A673 (cell line): ENCODE measurements at regions not wholly inside any gene's neighbourhood (a gene's known extent, or its start where the extent isn't known, plus 50 kb on each side); places are given as distances from the start of the nearest gene placed in this dataset.

Experiments used
- BruUV-seq: library from RNA; stranded (reverse); fragments of 400-500 nt; replicated peaks from 2 replicates; lab custom pipeline; 2021; lab: Mats Ljungman, UMichigan
- CTCF ChIA-PET: fragments of 300-600 bp; sonication (Branson Sonifier 250); formaldehyde crosslinking; loops from one replicate; lab custom pipeline; 2022; ENCODE audit warnings: antibody characterized with exemption; lab: Charles Lee
- POLR2A ChIA-PET: fragments of 300-600 bp; sonication (Branson Sonifier 250); formaldehyde crosslinking; loops from one replicate; lab custom pipeline; 2022; ENCODE audit warnings: antibody characterized with exemption; ENCODE audit not compliant: low non-redundant PET; lab: Charles Lee
- DNase-seq: peaks from one replicate; pipeline ENCODE4 v3.0.0-alpha.2; 2015; ENCODE audit warnings: low spot score
- H3K27ac ChIP-seq: fragments of 200-600 bp; sonication (generic); 2 replicates; pipeline ENCODE4 v1.5.1; 2016; ENCODE audit warnings: mixed run types, low read depth, mild to moderate bottlenecking, mixed read lengths, antibody characterized with exemption, low read length; ENCODE audit not compliant: poor library complexity, severe bottlenecking
- H3K27me3 ChIP-seq: fragments of 200-600 bp; sonication (generic); replicated peaks from 2 replicates; pipeline ENCODE4 v1.6.1; 2017; ENCODE audit warnings: mixed run types, low read depth, mild to moderate bottlenecking, mixed read lengths, antibody characterized with exemption, low read length; ENCODE audit not compliant: insufficient read depth, poor library complexity
- H3K36me3 ChIP-seq: fragments of 200-600 bp; sonication (generic); 2 replicates; pipeline ENCODE4 v1.6.1; 2016; ENCODE audit warnings: mixed run types, mild to moderate bottlenecking, mixed read lengths, antibody characterized with exemption, low read length; ENCODE audit not compliant: insufficient read depth, poor library complexity, severe bottlenecking
- H3K4me1 ChIP-seq: fragments of 200-600 bp; sonication (generic); 2 replicates; pipeline ENCODE4 v1.6.1; 2017; ENCODE audit warnings: mixed run types, mild to moderate bottlenecking, mixed read lengths, antibody characterized with exemption, low read length; ENCODE audit not compliant: insufficient read depth, poor library complexity, severe bottlenecking
- H3K4me3 ChIP-seq: fragments of 200-600 bp; sonication (generic); 2 replicates; pipeline ENCODE4 v1.5.1; 2016; ENCODE audit warnings: low read depth, mixed run types, mild to moderate bottlenecking, mixed read lengths, low read length; ENCODE audit not compliant: poor library complexity, severe bottlenecking
- H3K9me3 ChIP-seq: fragments of 200-600 bp; sonication (generic); 2 replicates; pipeline ENCODE4 v1.6.1; 2016; ENCODE audit warnings: mixed run types, low read depth, mild to moderate bottlenecking, mixed read lengths, antibody characterized with exemption, low read length; ENCODE audit not compliant: poor library complexity, severe bottlenecking
- EZH2 ChIP-seq: fragments of 200-600 bp; sonication (generic); IDR thresholded peaks from 2 replicates; pipeline ENCODE4 v1.6.1; 2017; ENCODE audit warnings: borderline replicate concordance, low read depth, mild to moderate bottlenecking, mixed read lengths, antibody characterized with exemption, low read length; ENCODE audit not compliant: poor library complexity, severe bottlenecking
- intact Hi-C: fragments of 100-400 bp; cut with micrococcal nuclease; formaldehyde crosslinking; loops from one replicate; pipeline ENCODE4 v1.10.0; 2022; ENCODE audit not compliant: unreplicated experiment
- TF ChIP-seq, protein P1 (sequence below): fragments of 300-800, 200-600 bp; sonication (generic); conservative IDR thresholded peaks from 2 replicates; pipeline ENCODE4 v1.5.1; 2017; ENCODE audit warnings: low read depth, mild to moderate bottlenecking, antibody characterized with exemption, low read length, moderate library complexity, mixed read lengths

DNA sequence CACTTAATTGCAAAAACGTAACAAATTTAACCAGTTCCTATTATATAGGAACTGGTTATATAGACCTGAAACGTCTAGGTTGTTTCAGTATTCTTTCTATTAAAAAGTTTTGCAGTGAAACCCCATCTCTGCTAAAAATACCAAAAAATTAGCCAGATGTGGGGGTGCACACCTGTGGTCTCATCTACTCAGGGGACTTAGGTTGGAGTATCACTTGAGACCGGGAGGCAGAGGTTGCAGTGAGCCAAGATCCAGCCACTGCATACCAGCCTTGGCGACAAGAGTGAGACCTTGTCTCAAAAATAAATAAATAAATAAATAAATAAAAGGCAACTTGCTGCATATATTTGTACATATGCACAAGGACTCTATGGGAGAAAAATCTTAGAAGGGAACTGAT, 387.0 kb downstream of the TUSC7 start:
- Histone ChIP-seq H3K4me1 (no peaks in the 10 kb centered on the region), H3K9me3 (no peaks in the 10 kb centered on the region), H3K4me3 (no peak overlapping the region), H3K27ac (no peak overlapping the region), H3K36me3 (no peaks in the 10 kb centered on the region), H3K27me3 (no peaks in the 10 kb centered on the region)
- no TSS peak for BruUV-seq
- intact Hi-C loops: no loop called here
- ChIA-PET POLR2A (no interaction called here), CTCF (no interaction called here)
- DNase-seq: no peak
- TF ChIP-seq, protein P1, sequence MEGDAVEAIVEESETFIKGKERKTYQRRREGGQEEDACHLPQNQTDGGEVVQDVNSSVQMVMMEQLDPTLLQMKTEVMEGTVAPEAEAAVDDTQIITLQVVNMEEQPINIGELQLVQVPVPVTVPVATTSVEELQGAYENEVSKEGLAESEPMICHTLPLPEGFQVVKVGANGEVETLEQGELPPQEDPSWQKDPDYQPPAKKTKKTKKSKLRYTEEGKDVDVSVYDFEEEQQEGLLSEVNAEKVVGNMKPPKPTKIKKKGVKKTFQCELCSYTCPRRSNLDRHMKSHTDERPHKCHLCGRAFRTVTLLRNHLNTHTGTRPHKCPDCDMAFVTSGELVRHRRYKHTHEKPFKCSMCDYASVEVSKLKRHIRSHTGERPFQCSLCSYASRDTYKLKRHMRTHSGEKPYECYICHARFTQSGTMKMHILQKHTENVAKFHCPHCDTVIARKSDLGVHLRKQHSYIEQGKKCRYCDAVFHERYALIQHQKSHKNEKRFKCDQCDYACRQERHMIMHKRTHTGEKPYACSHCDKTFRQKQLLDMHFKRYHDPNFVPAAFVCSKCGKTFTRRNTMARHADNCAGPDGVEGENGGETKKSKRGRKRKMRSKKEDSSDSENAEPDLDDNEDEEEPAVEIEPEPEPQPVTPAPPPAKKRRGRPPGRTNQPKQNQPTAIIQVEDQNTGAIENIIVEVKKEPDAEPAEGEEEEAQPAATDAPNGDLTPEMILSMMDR: no peak
- no peak for TF ChIP-seq EZH2

DNA sequence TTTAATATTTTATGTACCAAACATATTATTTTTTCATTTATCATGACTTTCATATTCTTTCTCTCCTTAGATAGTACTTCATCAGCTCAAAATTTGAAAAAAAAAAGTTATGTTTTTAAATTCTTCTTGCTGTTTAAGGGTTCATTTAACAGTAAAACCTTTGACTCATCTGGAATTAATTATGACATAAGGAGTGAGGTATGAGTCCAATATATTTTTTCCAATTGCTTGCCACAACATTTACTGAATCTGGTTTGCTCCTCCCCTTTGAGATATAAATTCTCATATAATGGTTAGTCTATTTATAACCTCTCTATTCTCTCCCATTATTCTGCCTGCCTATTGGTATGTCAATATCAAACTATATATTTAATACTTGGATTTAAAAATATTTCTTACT, 387.8 kb downstream of the TUSC7 start:
- Histone ChIP-seq H3K4me1 (no peaks in the 10 kb centered on the region), H3K36me3 (no peaks in the 10 kb centered on the region), H3K4me3 (no peak overlapping the region), H3K27me3 (no peaks in the 10 kb centered on the region), H3K9me3 (no peaks in the 10 kb centered on the region), H3K27ac (no peak overlapping the region)
- no TSS peak for BruUV-seq
- ChIA-PET POLR2A (no interaction called here), CTCF (no interaction called here)
- no peak for TF ChIP-seq EZH2
- TF ChIP-seq, protein P1: no peak
- no peak for DNase-seq
- intact Hi-C loops: no loop called here

DNA sequence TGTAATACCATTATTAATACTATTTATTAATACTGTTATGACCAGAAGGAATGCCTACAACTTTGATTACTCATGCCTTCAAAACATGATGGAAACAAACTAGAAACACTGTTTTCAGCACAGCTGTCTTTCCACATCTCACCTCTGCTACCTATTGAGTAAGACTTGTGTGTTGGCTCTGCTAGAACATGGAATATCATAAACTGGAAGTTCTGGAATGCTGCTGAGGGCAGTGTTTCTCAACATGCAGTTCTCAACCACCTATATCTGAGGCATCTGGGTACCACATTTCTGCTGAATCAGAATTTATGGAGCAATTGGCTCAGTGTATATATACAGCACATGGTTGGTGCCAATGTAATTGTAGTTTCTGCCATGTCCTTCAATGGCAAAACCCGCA, 392.1 kb downstream of the TUSC7 start:
- no peak overlapping the region for H3K27ac ChIP-seq
- no peaks in the 10 kb centered on the region for H3K4me1 ChIP-seq
- H3K27me3 ChIP-seq: no peaks in the 10 kb centered on the region
- no peak overlapping the region for H3K4me3 ChIP-seq
- ChIA-PET POLR2A (no interaction called here), CTCF (no interaction called here)
- intact Hi-C loops: no loop called here
- no peaks in the 10 kb centered on the region for H3K36me3 ChIP-seq
- H3K9me3 ChIP-seq: no peaks in the 10 kb centered on the region
- DNase-seq: no peak
- BruUV-seq: no TSS peak
- no peak for TF ChIP-seq EZH2
- TF ChIP-seq, protein P1: no peak
